Activated naive CD8-positive, alpha-beta T cell treated with anti-CD3 and anti-CD28 coated beads, Interleukin-2, amount 50 U/mL, for 24 hours (primary cell): ENCODE measurements at regions not wholly inside any gene's neighbourhood (a gene's known extent, or its start where the extent isn't known, plus 50 kb on each side); places are given as distances from the start of the nearest gene placed in this dataset.
A peak's percentile ranks its signal among the peaks of the same experiment; 100 is the strongest.
"Not testable (repeated sequence)": the region's sequence is repeated elsewhere in the genome, so short reads cannot be mapped to it uniquely, and the experiment has no call there.

Experiments
- ATAC-seq: fragments of 150-1000 bp; cut with Tn5 transposase; one replicate; pipeline ENCODE4 v1.10.0; 2021
- DNase-seq: peaks from one replicate; pipeline ENCODE4 v3.0.0; 2021
- H3K27ac Mint-ChIP-seq: one replicate; pipeline ENCODE4 v1.8.0; 2021; ENCODE audit warnings: mild to moderate bottlenecking, mixed read lengths
- H3K27me3 Mint-ChIP-seq: one replicate; pipeline ENCODE4 v1.8.0; 2021; ENCODE audit warnings: mixed read lengths
- H3K36me3 Mint-ChIP-seq: one replicate; pipeline ENCODE4 v1.8.0; 2021; ENCODE audit warnings: low read depth, mixed read lengths
- H3K4me1 Mint-ChIP-seq: one replicate; pipeline ENCODE4 v1.8.0; 2021; ENCODE audit warnings: mixed read lengths
- H3K4me3 Mint-ChIP-seq: one replicate; pipeline ENCODE4 v1.8.0; 2021; ENCODE audit warnings: mild to moderate bottlenecking, moderate library complexity, mixed read lengths
- H3K9me3 Mint-ChIP-seq: one replicate; pipeline ENCODE4 v1.8.0; 2021; ENCODE audit warnings: mixed read lengths

DNA sequence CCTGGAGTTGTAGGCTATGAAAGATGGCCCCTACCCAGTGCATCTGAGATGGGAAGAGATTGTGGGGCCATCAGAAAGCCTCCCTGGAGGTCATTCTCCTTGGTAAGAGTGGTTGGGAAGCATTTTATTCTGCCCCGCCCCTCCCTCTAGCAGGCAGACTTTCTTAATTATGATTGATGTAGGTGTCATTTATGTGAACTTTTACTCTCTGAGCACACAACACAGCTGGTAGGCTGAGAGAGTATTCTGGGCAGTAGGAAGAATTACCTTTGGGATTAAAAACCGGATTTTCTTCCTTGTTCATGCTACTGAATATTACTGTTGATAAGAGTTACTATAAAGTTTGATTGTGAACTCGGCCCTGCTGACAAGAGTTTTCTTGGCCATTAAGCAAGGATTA is 266.8 kb downstream of the TTC6 start:
- H3K27me3 Mint-ChIP-seq = peaks cover 1% of the 10 kb centered on the region
- no peaks in the 10 kb centered on the region for H3K4me1 Mint-ChIP-seq
- no peak overlapping the region for H3K27ac Mint-ChIP-seq
- no peaks in the 10 kb centered on the region for H3K36me3 Mint-ChIP-seq
- DNase-seq (no peak), ATAC-seq (no peak)
- no peak overlapping the region for H3K4me3 Mint-ChIP-seq
- peaks cover 3% of the 10 kb centered on the region for H3K9me3 Mint-ChIP-seq

DNA sequence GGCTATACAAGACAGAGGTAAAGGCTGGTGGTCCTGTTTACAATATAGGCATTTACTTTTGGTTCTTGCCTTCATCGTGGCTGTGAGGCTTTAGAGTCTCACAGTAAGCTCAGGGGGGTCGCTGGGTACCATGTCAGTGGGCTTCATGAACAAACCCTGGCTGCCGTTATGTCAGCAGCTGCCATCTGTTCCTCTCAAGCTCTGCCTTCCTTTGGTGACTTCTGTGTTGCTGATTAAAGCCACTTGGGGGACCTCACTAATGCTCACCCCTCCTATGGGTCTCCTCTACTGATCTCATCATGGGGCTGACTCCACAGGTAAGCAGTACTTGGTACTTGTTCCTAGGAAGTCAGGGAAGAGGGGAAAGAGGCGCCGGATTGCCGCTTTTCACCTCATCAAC is 268.7 kb downstream of the TTC6 start:
- no peaks in the 10 kb centered on the region for H3K4me1 Mint-ChIP-seq
- H3K36me3 Mint-ChIP-seq = no peaks in the 10 kb centered on the region
- H3K27me3 Mint-ChIP-seq = peaks cover 1% of the 10 kb centered on the region
- peaks cover 3% of the 10 kb centered on the region for H3K9me3 Mint-ChIP-seq
- no peak overlapping the region for H3K4me3 Mint-ChIP-seq
- DNase-seq = no peak
- no peak overlapping the region for H3K27ac Mint-ChIP-seq
- no peak for ATAC-seq

DNA sequence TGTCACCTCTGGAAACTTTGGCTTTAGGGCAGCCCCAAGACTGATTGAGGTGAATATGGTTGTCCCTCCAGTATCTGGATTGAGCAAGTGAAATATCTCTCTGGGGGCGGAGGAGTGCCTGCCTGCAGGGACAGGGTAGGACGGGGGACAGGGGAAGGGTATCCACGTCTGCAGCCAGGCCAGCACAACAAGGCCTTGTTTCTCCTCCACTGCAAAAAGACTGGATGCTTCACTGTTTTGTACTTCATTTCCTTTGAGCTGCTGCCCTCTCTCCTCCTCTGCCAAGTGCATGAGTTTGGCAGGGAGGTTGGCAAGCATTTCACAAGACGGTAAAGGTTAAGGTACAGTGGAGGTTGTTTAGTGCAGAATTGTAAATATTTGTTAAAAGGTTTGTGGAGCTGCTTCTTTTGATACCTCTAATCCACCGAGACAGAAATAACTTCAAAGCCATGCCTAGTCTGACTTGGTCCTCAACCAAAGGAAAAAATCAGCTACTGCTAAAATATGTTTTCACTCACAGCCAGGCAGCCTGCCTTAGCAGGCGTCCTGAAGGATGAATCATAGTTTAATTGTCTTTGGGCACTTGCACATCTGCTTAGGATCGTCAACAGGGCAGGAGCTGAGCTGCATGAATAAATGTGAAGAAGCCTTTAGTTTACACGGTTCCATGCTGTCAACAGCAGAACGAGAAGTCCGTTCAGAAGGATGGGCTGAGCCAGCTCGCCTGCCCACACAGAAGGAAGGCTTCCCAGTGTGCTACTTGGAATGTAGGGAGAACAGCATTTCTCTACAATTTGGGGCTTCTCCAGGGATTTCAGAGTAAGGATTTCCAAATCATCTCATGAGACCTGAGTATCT is 269.7 kb downstream of the TTC6 start:
- Mint-ChIP-seq H3K9me3 (peaks cover 2% of the 10 kb centered on the region), H3K36me3 (no peaks in the 10 kb centered on the region), H3K27ac (no peak overlapping the region), H3K27me3 (peaks cover 1% of the 10 kb centered on the region), H3K4me1 (no peaks in the 10 kb centered on the region), H3K4me3 (no peak overlapping the region)
- DNase-seq = no peak
- ATAC-seq = no peak

DNA sequence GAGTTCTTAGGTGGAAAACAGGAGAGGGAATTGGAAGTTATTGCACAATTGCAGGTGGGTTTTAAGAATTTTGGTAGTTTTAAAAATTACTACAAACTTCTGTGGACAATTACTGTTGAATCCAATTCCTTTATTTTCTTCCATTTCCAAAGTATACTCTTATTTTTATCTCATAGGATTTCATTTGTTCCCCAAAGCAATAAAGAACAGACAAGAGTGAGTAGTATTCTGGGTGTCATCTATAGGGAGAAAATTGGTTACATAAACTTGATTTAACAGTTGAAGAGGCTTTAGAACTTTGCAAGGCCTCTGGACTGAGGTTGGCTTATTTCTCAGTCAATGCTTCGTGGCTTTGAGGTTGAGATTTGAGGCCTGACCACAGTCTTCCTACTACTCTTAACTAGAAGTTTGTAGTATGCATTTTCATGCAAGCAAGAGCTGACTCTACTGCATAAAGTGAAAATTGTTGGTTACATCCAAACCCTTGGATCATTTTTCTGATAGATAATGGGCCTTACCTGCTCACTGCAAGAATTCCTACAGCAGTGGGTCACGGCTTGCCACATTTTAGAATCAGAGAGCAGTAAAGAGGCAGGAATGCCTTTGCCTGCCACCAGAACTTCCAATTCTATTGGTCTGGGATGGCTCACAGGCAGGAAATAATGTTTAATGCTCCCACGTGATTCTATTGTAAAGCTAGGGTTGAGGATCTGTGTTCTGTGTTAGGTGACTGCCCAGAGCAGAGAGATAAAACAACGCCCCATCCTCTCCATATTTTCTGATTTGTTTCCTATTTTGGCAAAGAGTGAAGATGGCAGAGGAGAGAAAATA is 270.5 kb downstream of the TTC6 start:
- H3K27ac Mint-ChIP-seq = no peak overlapping the region
- DNase-seq = no peak
- ATAC-seq = no peak
- H3K4me3 Mint-ChIP-seq = no peak overlapping the region
- no peaks in the 10 kb centered on the region for H3K36me3 Mint-ChIP-seq
- no peaks in the 10 kb centered on the region for H3K9me3 Mint-ChIP-seq
- no peaks in the 10 kb centered on the region for H3K4me1 Mint-ChIP-seq
- H3K27me3 Mint-ChIP-seq = peaks cover 5% of the 10 kb centered on the region

DNA sequence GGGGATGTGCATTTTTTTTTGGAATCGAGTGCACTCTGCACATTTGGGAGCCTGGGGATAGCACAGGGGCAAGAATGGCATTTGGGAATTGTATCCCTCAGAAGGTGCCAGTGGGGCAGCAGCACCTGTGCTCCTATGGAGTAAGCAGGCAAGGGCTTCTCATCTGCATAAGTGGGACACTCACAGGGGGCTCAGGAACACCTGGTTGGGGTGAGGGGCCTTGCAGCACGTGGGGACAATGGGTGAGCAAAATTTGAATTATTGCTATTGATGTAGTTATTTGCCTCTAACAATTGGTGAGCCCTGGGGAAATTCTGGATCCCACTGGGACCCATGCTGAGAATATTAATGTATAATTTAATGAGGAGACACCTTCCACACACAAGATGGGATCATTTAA is 274.2 kb downstream of the TTC6 start:
- Mint-ChIP-seq H3K9me3 (no peaks in the 10 kb centered on the region), H3K4me1 (no peaks in the 10 kb centered on the region), H3K27me3 (peaks cover 3% of the 10 kb centered on the region), H3K27ac (no peak overlapping the region), H3K4me3 (no peak overlapping the region), H3K36me3 (no peaks in the 10 kb centered on the region)
- ATAC-seq = no peak
- DNase-seq = no peak

DNA sequence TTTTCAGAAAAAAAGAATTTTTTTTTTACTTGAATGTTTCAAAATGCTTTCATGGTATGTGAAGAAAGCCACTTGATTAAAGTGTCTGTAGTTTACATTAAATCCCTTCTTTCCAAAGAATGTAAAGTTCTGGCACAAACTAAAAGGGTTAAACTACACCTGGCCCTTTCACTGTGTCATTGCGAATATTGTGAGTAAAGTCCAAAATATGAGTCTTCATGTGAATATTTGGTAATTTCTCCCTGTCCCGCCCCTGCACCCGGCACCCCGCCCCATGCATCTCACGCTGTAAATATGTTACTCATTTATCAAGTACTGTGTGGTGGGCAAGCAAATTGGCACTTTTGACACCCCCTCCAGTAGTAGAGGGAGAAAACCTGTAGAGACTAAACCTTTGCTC is 274.7 kb downstream of the TTC6 start:
- Mint-ChIP-seq H3K36me3 (no peaks in the 10 kb centered on the region), H3K4me1 (peaks cover 2% of the 10 kb centered on the region), H3K9me3 (no peaks in the 10 kb centered on the region), H3K27ac (no peak overlapping the region), H3K27me3 (peaks cover 3% of the 10 kb centered on the region), H3K4me3 (no peak overlapping the region)
- ATAC-seq (no peak), DNase-seq (no peak)

DNA sequence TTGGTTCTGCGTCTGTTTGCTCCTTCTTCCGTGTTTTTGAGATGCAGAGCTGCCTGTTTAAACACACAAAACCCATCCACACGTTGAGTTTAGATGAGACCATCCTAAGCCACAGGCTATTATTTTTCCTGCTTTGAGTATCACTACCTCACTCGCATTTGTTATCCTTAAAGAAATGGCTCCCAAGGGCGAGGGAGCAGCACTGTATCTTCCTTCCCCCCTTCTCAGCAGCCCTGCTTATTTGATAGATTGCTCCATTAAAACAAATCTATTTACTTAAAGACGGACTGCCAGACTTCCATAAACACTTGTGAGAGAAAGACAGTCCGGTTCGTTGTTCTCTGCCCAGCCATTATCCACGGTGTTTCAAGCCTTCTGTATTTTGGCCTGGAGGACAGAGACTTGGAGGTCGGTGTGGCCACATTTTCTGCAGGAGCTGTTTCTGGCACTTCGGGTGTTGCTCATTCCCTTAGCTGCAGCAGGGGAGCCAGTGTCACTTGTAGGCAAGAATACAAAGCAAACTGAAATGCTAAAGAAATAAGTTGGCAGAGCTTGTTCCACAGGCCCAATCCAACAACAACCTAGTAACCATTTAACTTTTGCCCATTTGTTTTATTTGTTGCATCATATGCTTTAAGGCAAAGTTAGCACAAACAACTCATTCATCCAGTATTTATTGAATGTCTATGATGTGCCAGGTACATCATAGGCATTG is 275.4 kb downstream of the TTC6 start:
- no peak for ATAC-seq
- Mint-ChIP-seq H3K4me3 (no peak overlapping the region), H3K36me3 (no peaks in the 10 kb centered on the region), H3K4me1 (peaks cover 2% of the 10 kb centered on the region), H3K27ac (no peak overlapping the region), H3K27me3 (peaks cover 3% of the 10 kb centered on the region), H3K9me3 (no peaks in the 10 kb centered on the region)
- no peak for DNase-seq

DNA sequence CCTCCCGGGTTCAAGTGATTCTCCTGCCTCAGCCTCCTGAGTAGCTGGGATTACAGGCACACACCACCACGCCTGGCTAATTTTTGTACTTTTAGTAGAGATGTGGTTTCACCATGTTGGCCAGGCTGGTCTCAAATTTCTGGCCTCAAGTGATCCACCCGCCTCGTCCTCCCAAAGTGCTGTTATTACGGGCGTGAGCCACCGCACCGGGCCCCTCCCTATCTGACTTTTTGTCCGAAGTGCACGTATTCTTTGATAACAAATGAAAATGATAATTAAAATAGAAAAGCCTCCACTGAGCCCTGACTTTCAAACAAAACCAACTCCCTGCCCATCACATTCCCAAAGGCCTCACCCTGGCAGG is 278.6 kb downstream of the TTC6 start:
- not testable (repeated sequence) for H3K36me3 Mint-ChIP-seq, DNase-seq, H3K4me3 Mint-ChIP-seq

DNA sequence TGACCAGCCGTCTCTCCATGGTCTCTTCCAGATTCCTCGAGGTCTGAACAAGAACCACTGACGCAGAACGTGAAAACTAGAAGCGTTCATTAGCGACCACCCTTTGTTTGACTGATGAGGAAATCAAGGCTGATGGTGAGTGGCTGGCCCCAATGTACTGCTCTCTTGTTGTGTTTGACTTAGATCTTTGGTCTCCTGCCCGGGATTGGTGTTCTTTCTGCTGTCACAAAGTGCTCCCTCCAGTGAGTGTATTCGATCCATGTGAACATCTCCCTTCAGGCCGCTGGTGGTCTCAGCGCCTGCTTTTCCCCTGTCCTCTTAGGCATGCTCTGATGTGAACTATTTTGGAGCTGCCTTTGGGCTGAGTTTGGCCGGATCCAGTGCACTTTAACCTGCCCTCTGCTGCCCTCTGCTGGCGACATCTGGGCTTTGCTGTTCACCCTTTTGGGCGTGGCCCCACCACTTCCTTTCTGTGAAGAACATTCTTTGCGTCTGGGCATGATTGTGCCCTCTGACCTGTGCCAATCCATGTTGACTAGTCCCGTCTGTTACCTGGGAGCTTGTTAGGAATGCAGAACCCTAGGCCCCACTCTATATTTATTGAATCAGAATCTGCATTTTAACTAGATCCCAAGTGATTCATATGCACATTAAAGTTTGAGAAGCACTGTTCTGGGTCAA is 279.1 kb downstream of the TTC6 start:
- H3K4me3 Mint-ChIP-seq = no peak overlapping the region
- no peaks in the 10 kb centered on the region for H3K36me3 Mint-ChIP-seq
- DNase-seq = peak; percentile 84
- no peak overlapping the region for H3K27ac Mint-ChIP-seq
- peaks cover 2% of the 10 kb centered on the region for H3K4me1 Mint-ChIP-seq
- no peaks in the 10 kb centered on the region for H3K9me3 Mint-ChIP-seq
- H3K27me3 Mint-ChIP-seq = peaks cover 3% of the 10 kb centered on the region
- ATAC-seq = peak; percentile 68

More for the DNA sequence above, 278.6 kb downstream of the TTC6 start:
- not testable (repeated sequence) for H3K9me3 Mint-ChIP-seq, H3K27ac Mint-ChIP-seq, ATAC-seq, H3K4me1 Mint-ChIP-seq, H3K27me3 Mint-ChIP-seq

DNA sequence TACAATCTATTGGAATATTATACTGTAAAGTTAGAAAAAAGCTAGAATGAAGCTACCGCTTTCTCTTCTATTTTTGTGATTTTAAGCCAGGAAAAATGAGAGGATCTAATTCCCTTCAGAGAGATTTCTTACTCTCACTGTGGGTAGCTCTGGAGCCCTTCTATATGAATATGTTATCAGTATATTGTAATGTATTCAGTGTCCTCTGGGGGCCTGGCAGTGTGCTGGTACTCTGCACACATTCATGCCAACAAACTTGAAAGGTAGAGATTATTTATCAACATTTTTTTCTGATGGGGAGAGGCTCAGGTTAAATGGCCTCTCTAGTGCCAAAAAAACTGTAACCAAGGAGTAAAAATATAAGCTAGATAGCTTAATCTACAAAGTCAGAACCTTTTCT is 292.8 kb downstream of the TTC6 start:
- Mint-ChIP-seq H3K4me3 (no peak overlapping the region), H3K4me1 (no peaks in the 10 kb centered on the region), H3K27ac (no peak overlapping the region), H3K27me3 (no peaks in the 10 kb centered on the region), H3K36me3 (no peaks in the 10 kb centered on the region), H3K9me3 (no peaks in the 10 kb centered on the region)
- no peak for ATAC-seq
- DNase-seq = no peak

DNA sequence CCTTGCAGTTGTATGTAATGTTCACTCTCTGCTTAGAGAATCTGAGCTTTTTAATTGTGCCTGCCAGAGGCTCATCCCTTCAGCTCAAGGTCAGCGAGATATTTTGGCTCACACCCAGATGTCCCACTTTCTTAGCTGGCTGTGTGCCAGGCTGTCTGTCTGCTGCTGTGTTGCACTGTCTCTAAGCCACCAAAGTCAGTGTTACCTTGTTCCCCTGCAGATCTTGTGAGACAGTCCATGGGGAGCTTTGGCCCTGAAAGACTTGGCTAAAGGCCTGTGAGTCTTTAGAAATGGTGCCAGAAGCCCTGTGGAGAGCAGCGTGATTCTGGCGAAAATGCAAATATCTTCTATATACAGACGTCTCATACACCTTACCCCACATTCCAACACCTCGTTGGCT is 293.7 kb downstream of the TTC6 start:
- no peak overlapping the region for H3K27ac Mint-ChIP-seq
- DNase-seq (no peak), ATAC-seq (no peak)
- no peaks in the 10 kb centered on the region for H3K27me3 Mint-ChIP-seq
- no peaks in the 10 kb centered on the region for H3K9me3 Mint-ChIP-seq
- H3K4me1 Mint-ChIP-seq = no peaks in the 10 kb centered on the region
- H3K36me3 Mint-ChIP-seq = no peaks in the 10 kb centered on the region
- no peak overlapping the region for H3K4me3 Mint-ChIP-seq

DNA sequence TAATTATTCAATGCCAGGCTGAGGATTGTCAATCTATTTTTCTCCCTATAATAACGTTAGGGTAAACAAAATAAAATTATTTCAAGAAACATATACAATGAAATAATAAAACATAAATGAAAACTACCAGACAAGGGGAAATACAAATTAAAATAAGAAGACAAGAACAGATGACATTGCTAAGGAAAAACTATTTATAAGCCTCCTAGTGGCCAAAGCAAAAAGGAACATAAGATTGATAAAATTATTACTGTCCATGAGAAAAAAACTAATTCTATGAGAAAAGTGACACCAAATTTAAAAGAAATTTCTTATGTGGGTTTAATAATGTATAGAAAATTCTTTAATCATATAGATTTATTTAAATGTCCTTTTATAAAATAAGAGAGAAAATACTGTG is 294.7 kb downstream of the TTC6 start:
- no peaks in the 10 kb centered on the region for H3K36me3 Mint-ChIP-seq
- no peaks in the 10 kb centered on the region for H3K27me3 Mint-ChIP-seq
- H3K4me3 Mint-ChIP-seq = no peak overlapping the region
- no peaks in the 10 kb centered on the region for H3K4me1 Mint-ChIP-seq
- no peaks in the 10 kb centered on the region for H3K9me3 Mint-ChIP-seq
- ATAC-seq = no peak
- no peak for DNase-seq
- no peak overlapping the region for H3K27ac Mint-ChIP-seq

DNA sequence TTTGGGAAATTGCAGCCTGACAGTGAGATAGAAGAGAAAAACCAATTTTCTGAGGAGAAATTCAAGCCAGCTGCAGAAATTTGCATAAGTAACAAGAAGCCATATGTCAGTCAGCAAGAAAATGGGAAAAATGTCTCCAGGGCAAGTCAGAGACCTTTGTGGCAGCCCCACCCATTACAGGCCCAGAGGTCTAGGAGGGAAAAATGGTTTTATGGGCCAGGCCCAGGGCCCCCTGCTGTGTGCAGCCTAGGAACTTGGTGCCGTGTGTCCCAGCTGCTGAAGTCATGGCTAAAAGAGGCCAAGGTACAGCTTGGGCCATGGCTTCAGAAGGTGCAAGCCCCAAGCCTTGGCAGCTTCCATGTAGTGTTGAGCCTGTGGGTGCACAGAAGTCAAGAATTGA is 296.1 kb downstream of the TTC6 start:
- not testable (repeated sequence) for H3K4me1 Mint-ChIP-seq, H3K9me3 Mint-ChIP-seq, H3K27ac Mint-ChIP-seq, ATAC-seq, H3K4me3 Mint-ChIP-seq, H3K27me3 Mint-ChIP-seq, H3K36me3 Mint-ChIP-seq, DNase-seq

DNA sequence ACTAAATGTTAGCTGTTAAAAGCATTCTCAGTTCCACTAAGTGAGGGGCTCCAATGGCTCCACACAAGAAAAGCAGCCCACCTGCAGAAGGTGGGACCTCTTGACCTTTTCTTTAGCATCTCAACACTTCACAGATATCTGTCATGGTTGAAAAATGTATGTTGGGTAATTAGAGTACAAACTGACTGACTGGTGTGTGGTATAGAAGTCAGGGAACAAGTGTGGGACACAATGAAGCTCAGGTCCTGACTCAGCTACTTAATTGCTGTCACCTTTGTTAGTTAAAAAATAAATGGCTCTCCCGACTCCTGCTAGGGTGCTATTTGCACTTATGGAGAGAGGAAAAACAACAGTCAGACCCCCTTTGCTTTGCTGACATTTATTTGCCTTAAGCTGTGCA is 299.0 kb downstream of the TTC6 start:
- Mint-ChIP-seq H3K27ac (no peak overlapping the region), H3K36me3 (no peaks in the 10 kb centered on the region), H3K9me3 (no peaks in the 10 kb centered on the region), H3K4me3 (no peak overlapping the region), H3K27me3 (peaks cover 2% of the 10 kb centered on the region), H3K4me1 (no peaks in the 10 kb centered on the region)
- no peak for DNase-seq
- no peak for ATAC-seq
